ENCODE measurements at regions not wholly inside any gene's neighbourhood (a gene's known extent, or its start where the extent isn't known, plus 50 kb on each side); places are given as distances from the start of the nearest gene placed in this dataset.

GRCh38 chr10:131802996-131803395 is 97.8 kb upstream of the PPP2R2D start:
- DNase-seq (ENCODE audit: low spot score) = no peak

GRCh38 chr10:131803860-131804425 is 96.9 kb upstream of the PPP2R2D start:
- DNase-seq (ENCODE audit: low spot score) = no peak

GRCh38 chr10:131804551-131805295 is 96.1 kb upstream of the PPP2R2D start:
- DNase-seq (ENCODE audit: low spot score) = no peak

GRCh38 chr10:131805696-131806095 is 95.1 kb upstream of the PPP2R2D start:
- DNase-seq (ENCODE audit: low spot score) = no peak

- no peak for DNase-seq (ENCODE audit: low spot score)
Observed at GRCh38 chr10:131806146-131806545, 94.7 kb upstream of the PPP2R2D start.

GRCh38 chr10:131806646-131807317 is 94.0 kb upstream of the PPP2R2D start:
- no peak for DNase-seq (ENCODE audit: low spot score)

- DNase-seq (ENCODE audit: low spot score) = no peak
Observed at GRCh38 chr10:131808370-131808930, 92.4 kb upstream of the PPP2R2D start.

- DNase-seq (ENCODE audit: low spot score) = no peak
Observed at GRCh38 chr10:131810036-131810804, 90.6 kb upstream of the PPP2R2D start.

- DNase-seq (ENCODE audit: low spot score) = no peak
Observed at GRCh38 chr10:131810805-131811629, 89.8 kb upstream of the PPP2R2D start.

GRCh38 chr10:131811630-131812403 is 89.0 kb upstream of the PPP2R2D start:
- no peak for DNase-seq (ENCODE audit: low spot score)

GRCh38 chr10:131812736-131813604 is 87.8 kb upstream of the PPP2R2D start:
- DNase-seq (ENCODE audit: low spot score) = no peak

- DNase-seq (ENCODE audit: low spot score) = no peak
Observed at GRCh38 chr10:131814567-131815265, 86.1 kb upstream of the PPP2R2D start.

GRCh38 chr10:131815266-131816156 is 85.3 kb upstream of the PPP2R2D start:
- DNase-seq (ENCODE audit: low spot score) = no peak

- no peak for DNase-seq (ENCODE audit: low spot score)
Observed at GRCh38 chr10:131816157-131816775, 84.5 kb upstream of the PPP2R2D start.

- DNase-seq (ENCODE audit: low spot score) = no peak
Observed at GRCh38 chr10:131816941-131817700, 83.7 kb upstream of the PPP2R2D start.

GRCh38 chr10:131817866-131818509 is 82.8 kb upstream of the PPP2R2D start:
- DNase-seq (ENCODE audit: low spot score) = no peak

All from COLO829 (cell line).